DOHH2 (cell line): ENCODE measurements at regions not wholly inside any gene's neighbourhood (a gene's known extent, or its start where the extent isn't known, plus 50 kb on each side); places are given as distances from the start of the nearest gene placed in this dataset.

Experiments
- H3F3A ChIP-seq: fragments of 200-600 bp; sonication (generic), shearing (Covaris generic); 2 replicates; pipeline ENCODE4 v1.6.0; 2016; ENCODE audit warnings: antibody characterized with exemption, mild to moderate bottlenecking; ENCODE audit not compliant: control insufficient read depth, insufficient read depth
- H3K27ac ChIP-seq: fragments of 200-600 bp; sonication (generic); 2 replicates; pipeline ENCODE4 v1.5.1; 2014; ENCODE audit warnings: low read depth, mild to moderate bottlenecking, low read length, moderate library complexity
- H3K27me3 ChIP-seq: fragments of 200-600 bp; sonication (generic); 2 replicates; pipeline ENCODE4 v1.6.1; 2014; ENCODE audit warnings: mild to moderate bottlenecking, low read length, mixed read lengths; ENCODE audit not compliant: control insufficient read depth
- H3K36me3 ChIP-seq: fragments of 200-600 bp; sonication (generic); 2 replicates; pipeline ENCODE4 v1.6.1; 2014; ENCODE audit warnings: mild to moderate bottlenecking, low read length, moderate library complexity, mixed read lengths; ENCODE audit not compliant: control insufficient read depth
- H3K4me1 ChIP-seq: fragments of 200-600 bp; sonication (generic); 2 replicates; pipeline ENCODE4 v1.6.1; 2014; ENCODE audit warnings: mild to moderate bottlenecking, low read length, mixed read lengths; ENCODE audit not compliant: control insufficient read depth
- H3K4me2 ChIP-seq: fragments of 200-600 bp; sonication (generic); 2 replicates; pipeline ENCODE4 v1.6.0; 2014; ENCODE audit warnings: mild to moderate bottlenecking, low read length, moderate library complexity
- H3K4me3 ChIP-seq: fragments of 200-600 bp; sonication (generic); 2 replicates; pipeline ENCODE4 v1.5.1; 2014; ENCODE audit warnings: mild to moderate bottlenecking, low read length, mixed read lengths
- H3K79me2 ChIP-seq: fragments of 200-600 bp; sonication (generic); 2 replicates; pipeline ENCODE4 v1.6.1; 2014; ENCODE audit warnings: mild to moderate bottlenecking, low read length, mixed read lengths; ENCODE audit not compliant: control insufficient read depth
- H3K9me2 ChIP-seq: fragments of 200-600 bp; sonication (generic); replicated peaks from 2 replicates; pipeline ENCODE4 v1.6.1; 2014; ENCODE audit warnings: mild to moderate bottlenecking, low read length, mixed read lengths; ENCODE audit not compliant: control insufficient read depth
- H3K9me3 ChIP-seq: fragments of 200-600 bp; sonication (generic); 2 replicates; pipeline ENCODE4 v1.6.1; 2014; ENCODE audit warnings: antibody characterized with exemption, low read length, mixed read lengths; ENCODE audit not compliant: control insufficient read depth, insufficient read depth
- H4K20me1 ChIP-seq: fragments of 200-600 bp; sonication (generic); 2 replicates; pipeline ENCODE4 v1.6.0; 2014; ENCODE audit warnings: low read depth, mild to moderate bottlenecking, antibody characterized with exemption, low read length, moderate library complexity; ENCODE audit not compliant: control insufficient read depth, insufficient read depth
- CTCF ChIP-seq: fragments of 200-600 bp; sonication (generic); IDR thresholded peaks from one replicate; pipeline ENCODE4 v1.5.1; 2014; ENCODE audit warnings: antibody characterized with exemption, mild to moderate bottlenecking, low read depth, low read length; ENCODE audit not compliant: poor library complexity, severe bottlenecking
- EZH2phosphoT487 ChIP-seq: fragments of 200-600 bp; sonication (generic); IDR thresholded peaks from 2 replicates; pipeline ENCODE4 v1.6.1; 2017; ENCODE audit warnings: borderline replicate concordance, mild to moderate bottlenecking, antibody characterized with exemption, low read length, moderate library complexity, mixed read lengths

- Histone ChIP-seq H3K36me3 (no peaks in the 10 kb centered on the region), H3K27ac (no peak overlapping the region), H3K4me1 (no peaks in the 10 kb centered on the region), H4K20me1 (no peaks in the 10 kb centered on the region), H3K27me3 (no peaks in the 10 kb centered on the region), H3F3A (no peaks in the 10 kb centered on the region), H3K9me3 (0 out of 2 replicates have a peak, but pooled peaks cover 3% of the 10 kb centered on the region), H3K4me3 (no peak overlapping the region), H3K79me2 (no peaks in the 10 kb centered on the region), H3K4me2 (no peak overlapping the region), H3K9me2 (no peaks in the 10 kb centered on the region)
- TF ChIP-seq EZH2phosphoT487 (no peak), CTCF (no peak)
Observed at GRCh38 chr2:65678779-65679391, 246.5 kb upstream of the SPRED2 start.

GRCh38 chr2:65675350-65675749 is 243.0 kb upstream of the SPRED2 start:
- no peak overlapping the region for H3K4me3 ChIP-seq
- H3K9me2 ChIP-seq = no peaks in the 10 kb centered on the region
- H3K4me1 ChIP-seq = no peaks in the 10 kb centered on the region
- H3K27me3 ChIP-seq = no peaks in the 10 kb centered on the region
- no peaks in the 10 kb centered on the region for H3F3A ChIP-seq
- no peaks in the 10 kb centered on the region for H3K9me3 ChIP-seq
- no peaks in the 10 kb centered on the region for H4K20me1 ChIP-seq
- no peak overlapping the region for H3K27ac ChIP-seq
- no peak overlapping the region for H3K4me2 ChIP-seq
- TF ChIP-seq EZH2phosphoT487 (no peak), CTCF (no peak)
- H3K36me3 ChIP-seq = no peaks in the 10 kb centered on the region
- H3K79me2 ChIP-seq = no peaks in the 10 kb centered on the region

- Histone ChIP-seq H3K4me1 (no peaks in the 10 kb centered on the region), H3F3A (no peaks in the 10 kb centered on the region), H3K9me3 (peaks cover 5% of the 10 kb centered on the region; the same call in 1 of the 2 replicates), H3K4me2 (no peak overlapping the region), H3K4me3 (no peak overlapping the region), H3K27ac (no peak overlapping the region), H3K79me2 (no peaks in the 10 kb centered on the region), H3K9me2 (no peaks in the 10 kb centered on the region), H3K36me3 (no peaks in the 10 kb centered on the region), H3K27me3 (no peaks in the 10 kb centered on the region), H4K20me1 (no peaks in the 10 kb centered on the region)
- no peak for TF ChIP-seq CTCF
Observed at GRCh38 chr2:65671670-65672242, 239.4 kb upstream of the SPRED2 start.
